WTC11 (cell line): ENCODE measurements at regions not wholly inside any gene's neighbourhood (a gene's known extent, or its start where the extent isn't known, plus 50 kb on each side); places are given as distances from the start of the nearest gene placed in this dataset.

Source experiments
- ATAC-seq: fragments of 200-7000 bp; cut with Tn5 transposase; 2 replicates; pipeline ENCODE4 v1.10.0; 2021; ENCODE audit warnings: mild to moderate bottlenecking, moderate library complexity
- CTCF ChIA-PET: fragments of 300-600 bp; sonication (Branson Sonifier 250); formaldehyde crosslinking; loops from one replicate; lab custom pipeline; 2021; ENCODE audit warnings: antibody characterized with exemption; lab: Charles Lee
- POLR2A ChIA-PET: fragments of 350-600 bp; sonication (Branson Sonifier 250); formaldehyde crosslinking; loops from one replicate; lab custom pipeline; 2021; ENCODE audit warnings: antibody characterized with exemption; lab: Charles Lee
- DNase-seq: peaks from one replicate; pipeline ENCODE4 v3.0.0; 2021; ENCODE audit warnings: low spot score
- H3K27ac Mint-ChIP-seq: 2 replicates; pipeline ENCODE4 v1.8.0; 2021; ENCODE audit warnings: mixed read lengths
- H3K27me3 Mint-ChIP-seq: 2 replicates; pipeline ENCODE4 v1.8.0; 2021; ENCODE audit warnings: low read depth, mild to moderate bottlenecking, moderate library complexity, mixed read lengths
- H3K36me3 Mint-ChIP-seq: 2 replicates; pipeline ENCODE4 v1.8.0; 2021; ENCODE audit warnings: mixed read lengths
- H3K4me1 Mint-ChIP-seq: 2 replicates; pipeline ENCODE4 v1.8.0; 2022; ENCODE audit warnings: mixed read lengths
- H3K4me3 Mint-ChIP-seq: 2 replicates; pipeline ENCODE4 v1.8.0; 2021; ENCODE audit warnings: mild to moderate bottlenecking, moderate library complexity, mixed read lengths
- H3K9me3 Mint-ChIP-seq: 2 replicates; pipeline ENCODE4 v1.8.0; 2021; ENCODE audit warnings: mixed read lengths
- ARID4B ChIP-seq: sonication (generic); formaldehyde crosslinking; IDR thresholded peaks from 2 replicates; pipeline ENCODE4 v1.8.0; 2023; ENCODE audit warnings: missing genetic modification reagents, mild to moderate bottlenecking, borderline replicate concordance
- ATF6 ChIP-seq: sonication (generic); formaldehyde crosslinking; IDR thresholded peaks from 2 replicates; pipeline ENCODE4 v1.8.1; 2023; ENCODE audit warnings: mild to moderate bottlenecking, missing genetic modification reagents
- CREB1 ChIP-seq: sonication (generic); formaldehyde crosslinking; IDR thresholded peaks from 2 replicates; pipeline ENCODE4 v1.8.0; 2023; ENCODE audit warnings: mild to moderate bottlenecking, missing genetic modification reagents
- EMX1 ChIP-seq: fragments of 250-450 bp; sonication (Bioruptor Pico); IDR thresholded peaks from 2 replicates; pipeline ENCODE4 v1.8.0; 2021; ENCODE audit warnings: mild to moderate bottlenecking
- FOXK1 ChIP-seq: sonication (generic); formaldehyde crosslinking; IDR thresholded peaks from 2 replicates; pipeline ENCODE4 v1.8.0; 2022; ENCODE audit warnings: mild to moderate bottlenecking, moderate library complexity, missing genetic modification reagents
- FOXP4 ChIP-seq: sonication (generic); formaldehyde crosslinking; IDR thresholded peaks from 2 replicates; pipeline ENCODE4 v1.8.0; 2022; ENCODE audit warnings: mild to moderate bottlenecking, missing genetic modification reagents
- GRHL2 ChIP-seq: fragments of 250-450 bp; sonication (Bioruptor Pico); IDR thresholded peaks from 2 replicates; pipeline ENCODE4 v1.8.0; 2022; ENCODE audit warnings: mild to moderate bottlenecking, moderate library complexity; ENCODE audit not compliant: insufficient replicate concordance, severe bottlenecking
- GTF2I ChIP-seq: fragments of 250-450 bp; sonication (Bioruptor Pico); conservative IDR thresholded peaks from 2 replicates; pipeline ENCODE4 v1.4.0; 2021; ENCODE audit warnings: mild to moderate bottlenecking
- HMGA2 ChIP-seq: fragments of 250-450 bp; sonication (Bioruptor Pico); IDR thresholded peaks from 2 replicates; pipeline ENCODE4 v1.4.0; 2021; ENCODE audit warnings: mild to moderate bottlenecking, moderate library complexity
- NFATC4 ChIP-seq: fragments of 250-450 bp; sonication (Bioruptor Pico); IDR thresholded peaks from 2 replicates; pipeline ENCODE4 v1.9.0; 2021; ENCODE audit warnings: mild to moderate bottlenecking
- NFE2L1 ChIP-seq: sonication (generic); formaldehyde crosslinking; IDR thresholded peaks from 2 replicates; pipeline ENCODE4 v1.8.1; 2023; ENCODE audit warnings: missing genetic modification reagents
- NR2C2 ChIP-seq: sonication (generic); formaldehyde crosslinking; IDR thresholded peaks from 2 replicates; pipeline ENCODE4 v1.8.0; 2022; ENCODE audit warnings: mild to moderate bottlenecking, missing genetic modification reagents
- SMAD3 ChIP-seq: sonication (generic); formaldehyde crosslinking; IDR thresholded peaks from 2 replicates; pipeline ENCODE4 v1.8.0; 2022; ENCODE audit warnings: missing genetic modification reagents, mild to moderate bottlenecking, borderline replicate concordance
- SP1 ChIP-seq: sonication (generic); formaldehyde crosslinking; conservative IDR thresholded peaks from 2 replicates; pipeline ENCODE4 v1.8.1; 2022; ENCODE audit warnings: missing genetic modification reagents
- TCF7 ChIP-seq: sonication (generic); formaldehyde crosslinking; IDR thresholded peaks from 2 replicates; pipeline ENCODE4 v1.8.0; 2022; ENCODE audit warnings: mild to moderate bottlenecking, low read depth, missing genetic modification reagents, moderate library complexity
- TEAD1 ChIP-seq: sonication (generic); formaldehyde crosslinking; IDR thresholded peaks from 2 replicates; pipeline ENCODE4 v1.8.0; 2022; ENCODE audit warnings: mild to moderate bottlenecking, missing genetic modification reagents
- TP53 ChIP-seq: sonication (generic); formaldehyde crosslinking; IDR thresholded peaks from 2 replicates; pipeline ENCODE4 v1.8.1; 2023; ENCODE audit warnings: mild to moderate bottlenecking, missing genetic modification reagents
- USF1 ChIP-seq: sonication (generic); formaldehyde crosslinking; IDR thresholded peaks from 2 replicates; pipeline ENCODE4 v1.8.0; 2022; ENCODE audit warnings: mild to moderate bottlenecking, missing genetic modification reagents
- ZNF219 ChIP-seq: sonication (generic); formaldehyde crosslinking; IDR thresholded peaks from 2 replicates; pipeline ENCODE4 v1.8.0; 2023; ENCODE audit warnings: missing genetic modification reagents, mild to moderate bottlenecking, borderline replicate concordance
- TF ChIP-seq, protein P1 (sequence below): sonication (generic); formaldehyde crosslinking; IDR thresholded peaks from 2 replicates; pipeline ENCODE4 v1.8.1; 2023; ENCODE audit warnings: mild to moderate bottlenecking, missing genetic modification reagents, moderate library complexity
- TF ChIP-seq, protein P2 (sequence below): sonication (generic); formaldehyde crosslinking; IDR thresholded peaks from 2 replicates; pipeline ENCODE4 v1.8.1; 2023; ENCODE audit warnings: mild to moderate bottlenecking, moderate library complexity, missing genetic modification reagents

DNA sequence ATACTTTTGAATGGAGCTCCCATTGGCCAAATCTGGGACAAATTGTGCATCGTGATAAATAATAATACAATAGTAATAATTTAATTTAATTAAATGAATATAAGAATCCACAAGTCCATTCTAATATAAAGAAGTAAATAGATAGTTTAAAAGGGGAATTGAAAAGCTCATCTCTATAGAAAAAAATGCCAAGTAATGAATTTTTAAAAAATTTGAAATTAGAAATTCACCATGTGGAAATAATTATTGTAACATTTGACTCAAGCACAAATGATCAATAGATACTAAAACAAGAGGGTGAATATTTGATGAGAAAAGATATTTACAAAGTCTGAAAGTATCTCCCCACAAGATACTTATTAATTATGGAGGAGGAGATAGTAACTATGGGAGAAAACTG, 467.4 kb downstream of the CETN3 start (continued):
- TF ChIP-seq, protein P1, sequence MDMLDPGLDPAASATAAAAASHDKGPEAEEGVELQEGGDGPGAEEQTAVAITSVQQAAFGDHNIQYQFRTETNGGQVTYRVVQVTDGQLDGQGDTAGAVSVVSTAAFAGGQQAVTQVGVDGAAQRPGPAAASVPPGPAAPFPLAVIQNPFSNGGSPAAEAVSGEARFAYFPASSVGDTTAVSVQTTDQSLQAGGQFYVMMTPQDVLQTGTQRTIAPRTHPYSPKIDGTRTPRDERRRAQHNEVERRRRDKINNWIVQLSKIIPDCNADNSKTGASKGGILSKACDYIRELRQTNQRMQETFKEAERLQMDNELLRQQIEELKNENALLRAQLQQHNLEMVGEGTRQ, result no peak
- TF ChIP-seq, all 79 proteins: peak for 0

GRCh38 chr5:89936576-89936975, 473.0 kb downstream of the CETN3 start:
- H3K27ac Mint-ChIP-seq, result no peak overlapping the region
- H3K4me3 Mint-ChIP-seq, result no peak overlapping the region
- ChIA-PET CTCF (no interaction called here), POLR2A (no interaction called here)
- H3K4me1 Mint-ChIP-seq, result peaks cover 25% of the 10 kb centered on the region
- no peaks in the 10 kb centered on the region for H3K9me3 Mint-ChIP-seq
- H3K27me3 Mint-ChIP-seq, result no peaks in the 10 kb centered on the region
- DNase-seq (no peak), ATAC-seq (no peak)
- H3K36me3 Mint-ChIP-seq, result no peaks in the 10 kb centered on the region
- no peak for TF ChIP-seq NR2C2 (CRISPR knock-in tag)
- no peak for TF ChIP-seq NFE2L1 (CRISPR knock-in tag)
- no peak for TF ChIP-seq FOXK1
- no peak for TF ChIP-seq HMGA2 (CRISPR knock-in tag)
- TF ChIP-seq ARID4B, result no peak
- no peak for TF ChIP-seq SMAD3 (CRISPR knock-in tag)

DNA sequence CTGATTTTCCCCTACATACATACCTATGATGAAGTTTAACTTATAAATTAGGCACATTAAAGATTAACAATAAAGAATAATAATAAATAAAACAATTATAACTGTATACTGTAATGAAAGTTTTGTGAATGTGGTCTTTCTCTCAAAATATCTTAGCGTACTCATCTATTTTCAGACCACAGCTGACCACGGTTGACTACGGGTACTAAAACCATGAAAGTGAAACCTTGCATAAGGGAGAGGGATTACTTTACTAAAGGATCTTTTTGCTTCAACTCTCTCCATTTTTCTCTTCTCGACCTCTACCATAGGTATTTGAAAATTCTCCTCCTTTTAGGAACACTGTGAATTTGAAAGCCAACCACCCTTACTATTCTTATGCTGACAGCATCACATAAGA, 475.5 kb downstream of the CETN3 start:
- POLR2A ChIA-PET, result no interaction called here
- Mint-ChIP-seq H3K36me3 (no peaks in the 10 kb centered on the region), H3K9me3 (no peaks in the 10 kb centered on the region)
- TF ChIP-seq TP53 (CRISPR knock-in tag), result no peak
- TF ChIP-seq ZNF219 (CRISPR knock-in tag), result no peak
- TF ChIP-seq TEAD1 (CRISPR knock-in tag), result no peak
- no peak for TF ChIP-seq ATF6 (CRISPR knock-in tag)
- TF ChIP-seq, protein P2, sequence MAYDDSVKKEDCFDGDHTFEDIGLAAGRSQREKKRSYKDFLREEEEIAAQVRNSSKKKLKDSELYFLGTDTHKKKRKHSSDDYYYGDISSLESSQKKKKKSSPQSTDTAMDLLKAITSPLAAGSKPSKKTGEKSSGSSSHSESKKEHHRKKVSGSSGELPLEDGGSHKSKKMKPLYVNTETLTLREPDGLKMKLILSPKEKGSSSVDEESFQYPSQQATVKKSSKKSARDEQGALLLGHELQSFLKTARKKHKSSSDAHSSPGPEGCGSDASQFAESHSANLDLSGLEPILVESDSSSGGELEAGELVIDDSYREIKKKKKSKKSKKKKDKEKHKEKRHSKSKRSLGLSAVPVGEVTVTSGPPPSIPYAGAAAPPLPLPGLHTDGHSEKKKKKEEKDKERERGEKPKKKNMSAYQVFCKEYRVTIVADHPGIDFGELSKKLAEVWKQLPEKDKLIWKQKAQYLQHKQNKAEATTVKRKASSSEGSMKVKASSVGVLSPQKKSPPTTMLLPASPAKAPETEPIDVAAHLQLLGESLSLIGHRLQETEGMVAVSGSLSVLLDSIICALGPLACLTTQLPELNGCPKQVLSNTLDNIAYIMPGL (CRISPR knock-in tag), result no peak
- no peak for TF ChIP-seq TCF7 (CRISPR knock-in tag)
- no peak for TF ChIP-seq EMX1
- no peak for TF ChIP-seq USF1 (CRISPR knock-in tag)
- TF ChIP-seq NFATC4 (CRISPR knock-in tag), result no peak
- TF ChIP-seq FOXP4, result no peak
- no peak for TF ChIP-seq CREB1 (CRISPR knock-in tag)
- TF ChIP-seq GTF2I (CRISPR knock-in tag), result no peak
- no peak for TF ChIP-seq SP1 (CRISPR knock-in tag)
- no peak for TF ChIP-seq GRHL2 (CRISPR knock-in tag)
- TF ChIP-seq, all 79 proteins: peak for 0
- Mint-ChIP-seq H3K27me3 (no peaks in the 10 kb centered on the region), H3K4me3 (no peak overlapping the region), H3K4me1 (peaks cover 33% of the 10 kb centered on the region), H3K27ac (no peak overlapping the region)
- ATAC-seq (no peak), DNase-seq (no peak)
- CTCF ChIA-PET, result no interaction called here
